GM08714 (cell line): ENCODE measurements at regions not wholly inside any gene's neighbourhood (a gene's known extent, or its start where the extent isn't known, plus 50 kb on each side); places are given as distances from the start of the nearest gene placed in this dataset.

Experiments used
- H3K4me3 ChIP-seq: fragments of 200-500 bp; sonication (Bioruptor generic); 2 replicates; pipeline ENCODE4 v1.5.1; 2014; ENCODE audit warnings: mild to moderate bottlenecking, low read length, inconsistent platforms
- ZNF274 ChIP-seq: IDR thresholded peaks from 2 replicates; pipeline ENCODE4 v1.6.1; 2012; ENCODE audit warnings: mild to moderate bottlenecking, low read depth, low read length

DNA sequence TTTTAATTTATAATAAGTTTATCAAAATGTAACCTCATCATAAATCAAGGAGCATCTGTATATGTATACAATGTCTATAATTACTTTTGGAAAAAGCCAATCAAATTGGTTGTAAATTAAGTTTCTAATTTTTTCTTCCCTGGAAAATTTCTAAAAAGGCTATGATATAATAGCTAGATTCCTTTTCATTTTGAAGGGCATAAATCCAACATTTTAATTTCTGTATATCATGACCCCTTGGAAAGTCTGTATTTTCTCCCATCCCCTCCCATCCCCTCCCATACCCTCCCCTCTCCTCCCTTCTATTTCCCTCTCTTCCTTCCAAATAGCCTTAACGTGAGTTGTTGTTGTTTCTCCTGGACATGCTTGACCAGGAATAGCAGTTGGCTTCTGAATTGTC, 247.1 kb upstream of the FSTL5 start:
- no peak for TF ChIP-seq ZNF274
- no peak overlapping the region for H3K4me3 ChIP-seq

- no peak overlapping the region for H3K4me3 ChIP-seq
- TF ChIP-seq ZNF274: no peak
Measured at GRCh38 chr4:162409048-162409447, 245.2 kb upstream of the FSTL5 start.

- no peak for TF ChIP-seq ZNF274
- H3K4me3 ChIP-seq: no peak overlapping the region
Measured at GRCh38 chr4:162408309-162408708, 244.5 kb upstream of the FSTL5 start.

- H3K4me3 ChIP-seq: no peak overlapping the region
- TF ChIP-seq ZNF274: no peak
Measured at GRCh38 chr4:162406637-162407365, 243.0 kb upstream of the FSTL5 start.

DNA sequence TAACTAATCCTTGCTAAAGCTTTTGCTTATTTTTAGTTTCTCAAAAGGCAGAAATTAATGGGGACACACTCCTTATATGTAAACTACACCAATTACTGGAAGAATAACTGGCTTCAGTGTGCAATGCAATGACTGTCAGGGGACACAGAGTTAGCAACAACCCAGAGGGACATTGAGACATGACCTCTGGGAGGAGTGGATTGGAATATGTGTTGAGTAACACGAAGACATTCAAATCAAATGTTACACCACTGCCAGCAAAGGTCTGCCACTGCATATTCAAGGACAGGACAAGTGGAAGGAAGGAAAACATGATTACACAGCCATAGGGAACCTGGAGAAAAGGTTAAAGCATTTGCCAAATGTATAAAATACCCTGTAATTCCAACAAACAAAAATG, 240.1 kb upstream of the FSTL5 start:
- no peak for TF ChIP-seq ZNF274
- no peak overlapping the region for H3K4me3 ChIP-seq

GRCh38 chr4:162403419-162403818, 239.6 kb upstream of the FSTL5 start:
- TF ChIP-seq ZNF274: no peak
- no peak overlapping the region for H3K4me3 ChIP-seq

DNA sequence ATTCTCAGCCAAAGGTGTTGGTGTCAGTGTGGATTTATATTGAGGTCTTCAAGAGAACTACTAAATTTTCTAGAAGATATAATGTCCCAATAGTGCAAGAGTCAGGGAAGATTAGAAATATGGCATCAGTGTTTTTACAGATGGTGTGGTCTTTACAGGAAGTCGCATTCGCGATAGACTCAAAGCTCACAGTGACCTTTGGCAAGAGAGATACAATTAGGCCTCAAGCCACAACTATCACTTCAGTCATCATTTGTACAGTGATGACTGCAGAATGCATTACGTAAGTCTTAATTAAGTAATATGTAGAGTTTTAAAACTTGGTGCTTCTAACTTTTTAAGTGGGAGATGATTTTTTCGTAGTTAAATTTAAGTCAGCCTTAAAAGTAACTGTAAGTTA, 237.2 kb upstream of the FSTL5 start:
- TF ChIP-seq ZNF274: no peak
- no peak overlapping the region for H3K4me3 ChIP-seq

GRCh38 chr4:162392946-162393345, 229.1 kb upstream of the FSTL5 start:
- no peak for TF ChIP-seq ZNF274
- H3K4me3 ChIP-seq: no peak overlapping the region

DNA sequence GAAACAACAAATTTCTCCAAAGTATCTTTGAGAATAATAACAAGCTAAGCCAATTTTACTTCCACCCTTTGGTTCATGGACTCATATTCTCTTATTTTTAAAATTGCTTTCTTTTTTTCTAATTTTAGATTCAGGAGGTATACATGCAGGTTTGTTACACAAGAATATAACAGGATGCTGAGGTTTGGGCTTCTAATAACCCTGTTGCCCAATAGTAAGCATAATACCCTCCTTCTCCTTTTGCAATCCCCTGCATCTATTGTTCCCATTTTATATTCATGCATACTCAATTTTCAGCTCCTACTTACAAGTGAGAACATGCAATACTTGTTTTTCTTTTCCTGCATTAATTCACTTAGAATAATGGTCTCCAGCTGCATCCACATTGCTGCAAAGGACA, 202.3 kb upstream of the FSTL5 start:
- no peak overlapping the region for H3K4me3 ChIP-seq
- TF ChIP-seq ZNF274: no peak

DNA sequence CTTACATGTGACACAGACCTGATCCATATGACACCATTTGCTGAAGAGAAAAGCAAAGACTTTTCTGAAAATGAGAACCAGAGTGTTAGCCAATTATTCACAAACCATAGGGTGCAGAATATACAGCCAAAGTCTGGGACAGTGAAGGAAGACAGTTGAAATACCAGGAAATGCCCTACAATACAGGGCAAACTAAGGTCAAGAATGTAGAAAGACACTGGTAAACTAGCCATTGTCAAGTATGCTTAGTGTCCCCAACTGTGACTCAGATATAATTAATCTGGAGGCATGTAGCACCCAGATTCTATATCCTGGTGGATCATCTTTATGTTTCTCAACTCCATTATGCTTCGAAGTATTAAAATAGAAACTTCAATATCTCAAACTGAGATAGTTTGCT, 200.9 kb upstream of the FSTL5 start:
- H3K4me3 ChIP-seq: no peak overlapping the region
- no peak for TF ChIP-seq ZNF274

DNA sequence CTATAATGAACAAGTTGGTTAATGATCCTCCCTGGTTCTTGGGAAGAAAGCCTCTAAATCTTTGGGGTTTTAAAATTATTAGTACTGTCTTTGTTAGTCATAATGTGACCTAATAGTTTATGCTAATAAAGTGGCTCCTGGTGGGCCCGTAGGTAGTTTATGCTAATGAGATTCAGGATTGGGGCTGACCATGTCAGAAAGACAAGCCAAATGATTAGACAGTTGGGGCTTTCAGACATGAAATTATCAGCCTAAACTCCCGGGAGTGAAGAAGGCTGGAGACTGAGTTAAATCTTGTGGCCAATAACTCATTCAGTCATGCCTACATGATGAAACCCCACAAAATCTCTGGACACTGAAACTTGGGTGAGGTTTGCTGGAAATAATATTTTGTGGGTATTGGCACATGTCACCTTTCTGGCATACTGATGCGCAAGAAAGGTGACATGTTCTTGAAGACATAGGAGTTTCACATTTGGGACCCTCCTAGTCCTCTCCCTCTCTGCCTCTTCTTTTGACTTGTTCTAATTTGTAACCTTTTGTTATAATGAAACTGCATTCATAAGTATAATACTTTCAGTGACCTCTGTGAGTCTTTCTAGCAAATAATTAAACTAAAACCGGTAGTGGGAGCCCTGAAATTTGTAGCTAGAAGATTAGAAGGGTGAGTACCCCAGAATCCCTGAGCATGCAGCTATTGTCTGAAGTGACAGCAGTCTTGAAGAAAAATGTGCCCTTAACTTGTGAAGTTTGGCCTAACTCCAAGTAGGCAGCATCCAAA, 196.8 kb upstream of the FSTL5 start:
- TF ChIP-seq ZNF274: no peak
- no peak overlapping the region for H3K4me3 ChIP-seq

DNA sequence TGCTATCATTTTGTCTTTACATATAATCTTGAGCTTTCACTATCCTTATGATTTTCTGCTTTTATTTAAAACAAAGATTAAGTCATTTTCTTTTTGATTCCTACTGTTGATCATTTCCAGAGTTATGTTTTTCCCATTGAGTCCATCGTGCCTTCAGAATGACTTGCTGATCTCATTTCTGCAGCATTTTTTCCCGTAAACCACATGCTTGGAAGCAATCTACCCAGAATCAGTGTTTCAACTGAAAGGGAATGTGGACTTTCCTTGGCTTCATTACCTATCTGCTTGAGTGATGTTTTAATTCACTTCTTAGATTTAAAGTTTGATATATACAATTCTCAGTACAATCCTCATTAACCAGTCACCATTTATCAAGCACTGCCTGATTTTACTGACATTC, 192.4 kb upstream of the FSTL5 start:
- no peak for TF ChIP-seq ZNF274
- no peak overlapping the region for H3K4me3 ChIP-seq

DNA sequence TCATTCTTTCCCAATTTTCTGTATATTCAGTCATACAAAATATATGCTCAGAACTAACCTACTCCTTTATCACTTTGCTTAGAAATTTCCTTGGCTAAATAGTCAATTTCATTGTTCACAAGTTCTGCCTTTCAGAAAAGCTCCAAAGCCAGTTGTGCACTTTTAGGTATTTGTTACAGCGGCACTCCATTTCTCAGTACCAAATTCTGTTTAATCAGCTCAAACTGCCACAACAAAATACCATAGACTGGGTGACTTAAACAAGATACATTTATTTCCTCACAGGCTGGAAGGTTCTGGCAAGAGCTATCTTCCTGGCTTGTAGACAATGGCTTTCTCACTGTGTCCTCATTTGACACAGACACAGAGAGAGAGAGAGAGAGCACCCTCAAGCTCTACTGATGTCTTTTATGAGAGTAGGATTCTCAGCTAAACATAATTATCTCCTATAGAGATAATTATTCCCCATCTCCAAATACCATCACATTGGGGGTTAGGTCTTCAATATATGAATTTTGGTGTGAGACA, 188.8 kb upstream of the FSTL5 start:
- TF ChIP-seq ZNF274: no peak
- no peak overlapping the region for H3K4me3 ChIP-seq

DNA sequence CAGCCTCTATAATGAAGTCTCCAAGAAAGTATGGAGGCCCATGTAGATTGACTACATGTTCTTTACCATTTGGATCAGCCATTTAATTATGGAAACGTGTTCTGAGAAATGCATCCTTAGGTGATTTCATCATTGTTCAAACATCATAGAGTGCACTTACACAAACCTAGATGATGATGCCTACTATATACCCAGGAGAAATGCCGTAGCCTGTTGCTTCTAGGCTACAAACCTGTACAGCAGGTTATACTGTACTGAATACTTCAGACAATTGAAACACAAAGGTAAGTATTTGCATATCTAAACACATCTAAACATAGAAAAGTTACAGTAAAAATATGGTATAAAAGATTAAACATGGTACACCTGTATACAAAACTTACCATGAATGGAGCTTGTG, 186.5 kb upstream of the FSTL5 start:
- TF ChIP-seq ZNF274: no peak
- no peak overlapping the region for H3K4me3 ChIP-seq

DNA sequence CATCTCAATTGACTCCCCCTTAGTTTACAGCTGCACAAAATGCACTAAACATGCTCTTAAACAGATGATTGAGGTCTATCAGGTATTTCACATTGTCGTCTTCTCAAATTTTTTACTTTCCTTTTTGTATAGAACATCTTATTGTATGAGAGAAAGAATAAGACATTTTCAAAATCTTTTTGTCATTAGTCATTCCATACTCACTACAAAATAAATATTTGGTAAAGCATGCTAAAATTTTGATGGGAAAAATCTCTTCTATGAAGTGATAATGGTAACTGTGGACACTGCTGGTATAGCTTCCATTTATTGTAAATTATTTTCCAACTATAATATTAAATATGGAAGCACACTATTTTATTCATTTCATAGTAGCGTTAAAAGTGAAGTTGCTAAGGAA, 185.6 kb upstream of the FSTL5 start:
- TF ChIP-seq ZNF274: no peak
- no peak overlapping the region for H3K4me3 ChIP-seq
